GM23248 (cell line): ENCODE measurements at regions not wholly inside any gene's neighbourhood (a gene's known extent, or its start where the extent isn't known, plus 50 kb on each side); places are given as distances from the start of the nearest gene placed in this dataset.

ENCODE experiments used
- EZH2 ChIP-seq: fragments of 200-600 bp; sonication (generic); IDR thresholded peaks from 2 replicates; pipeline ENCODE4 v1.6.1; 2018; ENCODE audit warnings: antibody characterized with exemption, mild to moderate bottlenecking; ENCODE audit not compliant: insufficient read depth, poor library complexity, severe bottlenecking
- EZH2phosphoT487 ChIP-seq: fragments of 200-600 bp; sonication (generic); IDR thresholded peaks from 2 replicates; pipeline ENCODE4 v1.6.1; 2018; ENCODE audit warnings: antibody characterized with exemption, moderate library complexity, mild to moderate bottlenecking, low read depth; ENCODE audit not compliant: insufficient read depth

GRCh38 chr13:32882691-32883090 lies 133.5 kb upstream of the KL start:
- TF ChIP-seq EZH2phosphoT487 (no peak), EZH2 (no peak)
